Motor neuron (in vitro differentiated cells): ENCODE measurements at regions not wholly inside any gene's neighbourhood (a gene's known extent, or its start where the extent isn't known, plus 50 kb on each side); places are given as distances from the start of the nearest gene placed in this dataset.
A peak's percentile ranks its signal among the peaks of the same experiment; 100 is the strongest.

ENCODE experiments used
- ATAC-seq, 8 experiments: fragments of 200-7000 bp; cut with Tn5 transposase; replicated peaks in 6 of 8; 2 replicates each; pipeline ENCODE4 v1.8.0; 2021; ENCODE audit warnings: mild to moderate bottlenecking in 8 of 8, moderate library complexity in 8 of 8
- H3K27ac ChIP-seq, 2 donors: fragments of 250-450 bp; sonication (Bioruptor Pico); 2 replicates each; pipeline ENCODE4 v1.9.0; 2021; ENCODE audit warnings: antibody characterized with exemption in 2 of 2, mild to moderate bottlenecking in 2 of 2, moderate library complexity in 1 of 2
- H3K4me1 ChIP-seq, 2 donors: fragments of 250-450 bp; sonication (Bioruptor Pico); replicated peaks in 1 of 2; 2 replicates each; pipeline ENCODE4 v1.6.1; 2021; ENCODE audit warnings: antibody characterized with exemption in 2 of 2, mild to moderate bottlenecking in 2 of 2, moderate library complexity in 1 of 2
- H3K4me3 ChIP-seq, 5 donors: fragments of 250-450 bp; sonication (Bioruptor Pico); 2 replicates each; pipeline ENCODE4 v1.9.0; 2021; ENCODE audit warnings: antibody characterized with exemption in 5 of 5, mild to moderate bottlenecking in 5 of 5, moderate library complexity in 4 of 5
- WGBS, 10 experiments: fragments of 450-650 bp; shearing (Covaris generic); methylation state at CpG; one replicate each; pipeline ENCODE4 v1.0.0; 2022; 5-methylcytosine and 5-hydroxymethylcytosine counted together
- in situ Hi-C, 9 experiments: fragments of 400-800 bp; cut with MboI; loops; one replicate each; pipeline ENCODE4 v1.15.0; 2021; ENCODE audit warnings: low sequenced_read_pairs in 9 of 9, low pct_unique_long_range_greater_than_20kb in 2 of 9; ENCODE audit not compliant: unreplicated experiment in 9 of 9

DNA sequence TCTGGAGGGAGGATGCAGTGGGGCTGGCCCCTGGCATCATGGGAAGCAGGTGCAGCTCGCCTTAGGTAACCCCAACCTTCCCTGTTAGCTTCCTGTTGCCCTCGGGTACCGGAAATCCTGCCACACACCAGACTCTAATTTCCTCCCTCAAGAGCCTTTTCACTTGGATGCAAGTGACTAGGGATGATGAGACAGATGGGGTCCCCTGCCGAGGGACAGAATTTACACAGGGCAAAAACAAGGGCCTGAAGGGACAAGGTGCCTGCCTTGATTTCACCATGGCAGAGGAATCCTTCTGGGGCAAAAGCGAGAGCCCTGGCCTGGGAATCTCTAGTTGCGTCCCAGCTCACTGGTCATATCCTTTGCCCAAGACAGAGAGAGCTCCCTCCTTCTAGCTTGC, 263.1 kb downstream of the LOXHD1 start:
- ATAC-seq, result no peak
- WGBS, 10 experiments, result 17 to 100% (median 82%) methylated on average over 1 to 4 of the region's 6 CpGs; no CpG with 5 or more reads in 4 of the 10 experiments
- H3K4me3 ChIP-seq, result no peak overlapping the region
- H3K4me1 ChIP-seq, result peaks cover 4 to 14% of the 10 kb centered on the region in 2 donors
- H3K27ac ChIP-seq, result no peak overlapping the region
- in situ Hi-C loops, result no loop called here

DNA sequence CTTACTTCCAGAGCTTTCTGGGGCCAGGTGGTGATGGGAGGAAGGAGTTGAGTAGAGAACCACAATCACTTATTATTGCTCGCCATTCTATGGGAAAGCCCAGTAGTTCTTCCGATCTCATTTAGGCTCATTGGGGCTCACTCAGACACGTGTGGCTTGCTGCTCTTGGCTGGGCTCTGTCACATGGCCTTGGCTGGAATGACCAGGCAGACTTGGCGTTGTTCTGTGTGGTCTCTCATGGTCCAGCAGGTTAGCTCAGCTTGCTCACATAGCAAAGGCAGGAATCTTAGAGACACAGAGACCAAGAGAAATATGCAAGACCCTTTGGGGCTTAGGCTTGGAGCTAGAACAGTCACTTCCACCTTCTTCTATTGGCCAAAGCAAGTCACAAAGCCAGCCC, 261.2 kb downstream of the LOXHD1 start:
- no peak for ATAC-seq
- WGBS, 10 experiments, result 24 to 80% (median 40%) methylated on average over 1 to 3 of the region's 4 CpGs; no CpG with 5 or more reads in 7 of the 10 experiments
- H3K4me3 ChIP-seq, result no peak overlapping the region
- in situ Hi-C loops, result no loop called here
- H3K4me1 ChIP-seq, result peaks cover 13 to 14% of the 10 kb centered on the region in 2 donors
- H3K27ac ChIP-seq, result no peak overlapping the region

DNA sequence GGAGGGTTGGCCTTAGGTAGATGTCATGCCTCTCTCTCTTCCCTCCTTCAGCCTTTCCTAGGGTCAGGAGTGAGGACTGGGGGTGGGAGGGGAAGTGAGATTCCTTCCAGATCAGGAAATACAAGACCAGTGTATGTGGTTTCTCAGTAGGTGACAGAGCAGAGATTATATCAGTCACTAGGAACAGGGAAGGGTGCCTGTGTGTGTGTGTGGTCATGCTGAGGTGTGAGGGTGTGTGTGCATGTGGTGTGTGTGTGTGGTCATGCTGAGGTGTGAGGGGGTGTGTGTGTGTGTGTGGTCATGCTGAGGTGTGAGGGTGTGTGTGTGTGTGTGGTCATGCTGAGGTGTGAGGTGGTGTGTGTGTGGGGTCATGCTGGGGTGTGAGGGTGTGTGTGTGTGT, 259.8 kb downstream of the LOXHD1 start:
- H3K4me3 ChIP-seq, result no peak overlapping the region
- H3K4me1 ChIP-seq, result peaks cover 13 to 14% of the 10 kb centered on the region in 2 donors
- ATAC-seq, result no peak
- in situ Hi-C loops, result no loop called here
- no peak overlapping the region for H3K27ac ChIP-seq

DNA sequence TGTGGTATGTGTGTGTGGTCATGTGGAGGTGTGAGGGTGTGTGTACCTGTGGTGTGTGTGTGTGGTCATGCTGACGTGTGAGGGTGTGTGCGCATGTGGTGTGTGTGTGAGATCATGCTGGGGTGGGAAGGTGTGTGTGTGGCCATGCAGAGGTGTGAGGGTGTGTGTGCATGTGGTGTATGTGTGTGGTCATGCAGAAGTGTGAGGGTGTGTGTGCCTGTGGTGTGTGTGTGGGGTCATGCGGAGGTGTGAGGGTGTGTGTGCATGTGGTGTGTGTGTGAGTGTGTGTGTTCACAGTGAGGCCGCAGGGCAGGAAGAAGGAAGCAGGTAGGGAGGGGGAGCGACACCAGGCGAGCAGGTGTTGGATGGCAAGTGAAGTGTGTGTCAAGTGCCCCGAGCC, 259.0 kb downstream of the LOXHD1 start:
- H3K27ac ChIP-seq, result no peak overlapping the region
- peaks cover 13 to 21% of the 10 kb centered on the region in 2 donors for H3K4me1 ChIP-seq
- 84 to 100% (median 96%) methylated on average over 1 to 6 of the region's 7 CpGs; no CpG with 5 or more reads in 3 of the 10 experiments for WGBS, 10 experiments
- no peak overlapping the region for H3K4me3 ChIP-seq
- ATAC-seq, result no peak
- in situ Hi-C loops, result no loop called here

DNA sequence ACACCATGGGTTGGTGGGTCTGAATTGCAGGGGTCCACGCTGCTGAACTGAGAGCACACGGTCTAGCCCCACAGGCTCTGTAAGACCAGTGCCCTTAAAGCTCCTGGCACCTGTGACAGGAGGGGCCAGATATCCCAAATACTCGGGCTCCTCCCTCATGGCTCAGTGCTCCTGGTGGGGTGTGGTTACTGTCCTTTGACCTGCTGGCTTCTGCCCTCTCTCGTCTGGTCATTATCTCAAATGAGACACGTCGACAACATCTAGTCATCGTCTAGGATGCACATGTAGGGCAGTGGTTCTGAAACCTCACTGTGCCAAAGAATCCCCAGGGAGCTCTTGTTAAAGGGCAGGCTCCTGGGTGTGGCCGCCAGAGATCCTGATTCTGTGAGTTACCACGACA, 258.4 kb downstream of the LOXHD1 start:
- in situ Hi-C loops, result no loop called here

DNA sequence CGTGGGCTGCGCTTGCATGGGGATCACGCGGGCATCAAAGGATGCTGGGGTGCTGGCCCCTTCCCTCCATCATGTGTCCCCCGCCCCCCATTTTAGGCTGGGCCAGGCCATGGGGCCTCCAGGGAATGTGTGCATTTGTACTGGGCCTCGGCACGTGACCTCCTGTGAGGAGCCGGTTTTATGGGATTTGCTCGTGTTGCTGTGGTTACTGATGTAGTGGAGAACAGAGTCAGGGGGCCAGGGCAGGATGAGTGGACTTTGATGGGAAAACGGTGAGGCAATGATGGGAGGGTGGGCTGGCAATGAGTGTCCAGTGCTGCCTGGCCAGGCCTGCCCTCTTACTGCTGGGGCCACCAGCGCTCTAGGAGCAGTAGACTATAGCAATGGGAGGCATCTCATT, 257.7 kb downstream of the LOXHD1 start:
- WGBS, 10 experiments, result 40 to 85% (median 72%) methylated on average over 1 to 7 of the region's 11 CpGs; no CpG with 5 or more reads in 6 of the 10 experiments
- in situ Hi-C loops, result no loop called here
- Histone ChIP-seq H3K4me1 (peaks cover 13 to 22% of the 10 kb centered on the region in 2 donors), H3K4me3 (no peak overlapping the region), H3K27ac (peak overlapping the region in 1 of 2 donors; percentile 39)
- peak in 5 of 8 experiments; percentile 35 to 85 (median 71) for ATAC-seq

More for the DNA sequence above, 258.4 kb downstream of the LOXHD1 start:
- H3K4me1 ChIP-seq, result peaks cover 13 to 22% of the 10 kb centered on the region in 2 donors
- no peak overlapping the region for H3K27ac ChIP-seq
- WGBS, 10 experiments, result 40 to 100% (median 85%) methylated on average over 1 to 3 of the region's 9 CpGs; no CpG with 5 or more reads in 6 of the 10 experiments
- no peak overlapping the region for H3K4me3 ChIP-seq
- peak in 3 of 8 experiments; percentile 10 to 58 (median 37) for ATAC-seq

DNA sequence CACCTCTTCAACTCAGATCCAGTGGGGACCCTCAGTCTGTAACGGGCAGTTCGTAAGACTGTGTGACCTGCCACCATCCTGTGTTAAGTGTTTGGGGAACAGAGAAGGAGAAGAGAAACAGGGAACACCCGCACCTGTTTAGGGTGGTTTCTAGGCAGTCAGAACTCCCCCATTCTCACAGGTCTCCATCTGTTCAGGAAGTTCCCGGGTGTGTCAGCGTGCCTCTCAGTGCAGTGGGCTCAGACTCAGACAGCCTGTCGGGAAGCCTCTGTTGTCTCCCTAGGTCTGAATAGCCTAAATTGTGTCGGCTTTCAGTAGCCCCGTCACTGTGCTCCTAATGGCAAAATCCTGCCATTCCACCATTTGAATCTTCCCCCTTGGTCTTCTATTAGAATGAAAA, 256.6 kb downstream of the LOXHD1 start:
- 73 to 90% (median 83%) methylated on average over 3 to 4 of the region's 8 CpGs; no CpG with 5 or more reads in 6 of the 10 experiments for WGBS, 10 experiments

DNA sequence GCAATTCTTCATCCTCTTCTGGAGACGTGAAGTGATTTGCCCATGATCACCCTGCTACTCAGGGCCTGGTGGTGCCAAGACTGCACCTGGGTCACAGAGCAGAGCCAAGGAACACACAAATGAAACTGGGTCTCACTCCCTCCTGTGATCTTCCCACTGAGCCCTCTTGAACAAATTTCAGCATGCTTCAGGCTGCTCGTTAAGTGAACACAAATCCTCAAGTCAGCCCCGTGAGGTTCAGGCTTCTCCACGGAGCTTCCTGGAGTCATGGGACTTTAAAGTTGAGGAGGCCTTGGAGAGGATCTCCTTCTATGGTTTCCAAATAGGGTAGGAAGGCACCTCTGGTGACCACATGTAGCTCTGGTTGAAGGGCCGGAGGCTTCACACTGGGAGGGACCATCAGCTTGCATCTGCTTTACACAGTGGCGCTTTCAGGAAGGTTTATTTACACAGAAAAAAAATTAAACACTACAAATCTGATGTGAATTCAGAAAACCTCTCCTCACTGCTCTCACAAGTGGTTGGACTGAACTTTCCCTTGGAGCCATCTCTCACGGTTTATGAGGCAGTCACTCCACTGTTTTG, 255.4 kb downstream of the LOXHD1 start:
- Histone ChIP-seq H3K27ac (no peak overlapping the region), H3K4me3 (no peak overlapping the region), H3K4me1 (peaks cover 13 to 22% of the 10 kb centered on the region in 2 donors)
- 0 to 100% (median 80%) methylated on average over 1 to 5 of the region's 7 CpGs; no CpG with 5 or more reads in 1 of the 10 experiments for WGBS, 10 experiments
- peak in 2 of 8 experiments; percentile 78 to 80 for ATAC-seq
- in situ Hi-C loops, result no loop called here

More for the DNA sequence above, 256.6 kb downstream of the LOXHD1 start:
- Histone ChIP-seq H3K27ac (no peak overlapping the region), H3K4me1 (peaks cover 13 to 22% of the 10 kb centered on the region in 2 donors), H3K4me3 (no peak overlapping the region)
- in situ Hi-C loops, result no loop called here
- ATAC-seq, result no peak

DNA sequence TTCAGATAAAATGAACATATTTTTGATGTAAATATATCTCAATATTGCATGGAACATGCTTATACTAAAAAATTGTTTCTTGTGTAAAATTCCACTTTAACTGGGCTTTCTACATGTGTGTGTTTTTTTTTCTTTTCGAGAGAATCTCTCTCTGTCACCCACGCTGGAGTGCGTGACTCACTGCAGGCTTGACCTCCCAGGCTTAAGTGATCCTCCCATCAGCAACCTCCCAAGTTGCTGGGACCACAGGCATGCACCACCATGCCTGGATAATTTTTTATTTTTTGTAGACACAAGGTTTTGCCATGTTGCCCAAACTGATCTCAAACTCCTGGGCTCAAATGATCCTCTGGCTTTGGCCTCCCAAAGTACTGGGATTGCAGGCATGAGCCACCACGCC, 254.6 kb downstream of the LOXHD1 start:
- in situ Hi-C loops, result no loop called here
- no peak overlapping the region for H3K4me3 ChIP-seq
- H3K27ac ChIP-seq, result no peak overlapping the region
- peaks cover 13 to 22% of the 10 kb centered on the region in 2 donors for H3K4me1 ChIP-seq
- 6 to 100% (median 88%) methylated on average over 3 to 4 of the region's 4 CpGs; no CpG with 5 or more reads in 4 of the 10 experiments for WGBS, 10 experiments
- ATAC-seq, result peak in 2 of 8 experiments; percentile 28 to 51

DNA sequence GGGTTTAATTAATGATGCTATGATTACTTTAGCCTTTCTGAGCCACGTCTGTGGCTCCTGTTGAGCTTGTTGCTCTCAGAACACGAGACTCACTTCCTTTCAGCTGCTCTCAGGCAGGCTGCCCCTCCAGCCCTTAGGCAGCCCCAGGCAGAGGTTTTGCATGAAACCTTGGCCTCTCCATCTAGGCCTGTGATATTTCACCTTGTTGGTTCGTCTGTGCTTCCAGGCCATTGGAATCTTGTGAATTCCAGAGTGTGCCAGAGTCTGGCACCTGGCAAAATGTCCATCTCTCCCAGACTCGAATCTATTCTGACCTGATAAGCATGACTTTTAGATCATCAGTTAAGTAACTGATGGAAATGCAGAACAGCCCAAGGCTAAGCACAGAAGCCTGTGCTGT, 254.1 kb downstream of the LOXHD1 start:
- Histone ChIP-seq H3K27ac (no peak overlapping the region), H3K4me3 (no peak overlapping the region), H3K4me1 (peaks cover 13 to 22% of the 10 kb centered on the region in 2 donors)
- ATAC-seq, result peak in 2 of 8 experiments; percentile 3 to 35
- in situ Hi-C loops, result no loop called here
- WGBS, 10 experiments, result 7 to 100% (median 66%) methylated on average over 1 to 4 of the region's 4 CpGs; no CpG with 5 or more reads in 5 of the 10 experiments

DNA sequence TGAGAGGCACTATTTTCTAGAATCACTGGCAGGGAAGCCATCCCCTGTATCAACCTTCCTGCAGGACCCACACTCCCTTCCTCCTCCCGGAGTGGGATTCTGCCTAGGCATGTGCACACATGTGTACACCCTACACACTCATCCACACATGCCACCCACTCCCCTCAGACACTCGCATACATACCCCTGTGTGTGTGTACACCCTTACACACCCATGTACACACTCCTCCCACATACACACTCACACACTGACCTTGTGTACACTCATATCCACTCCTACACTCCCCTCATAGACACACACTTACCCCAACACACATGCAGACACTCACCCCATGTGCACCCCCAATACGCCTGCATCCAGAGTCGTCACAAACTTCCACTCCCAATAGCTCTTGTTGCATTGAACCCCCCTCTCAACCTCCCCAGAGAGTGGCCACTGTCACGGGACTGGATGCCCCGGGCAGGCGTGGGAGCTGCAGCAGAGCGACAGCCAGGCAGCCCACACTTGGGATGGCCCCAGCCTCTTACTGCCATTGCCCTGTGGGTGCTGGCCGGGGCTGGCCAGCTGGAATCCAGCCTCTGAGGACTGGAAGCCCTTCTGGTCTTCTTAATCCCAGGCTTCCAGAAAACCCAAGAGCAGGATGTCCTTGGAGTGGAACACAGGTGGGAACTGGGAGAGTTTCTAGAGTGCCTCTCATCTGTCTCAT, 251.0 kb downstream of the LOXHD1 start:
- in situ Hi-C loops, result no loop called here

DNA sequence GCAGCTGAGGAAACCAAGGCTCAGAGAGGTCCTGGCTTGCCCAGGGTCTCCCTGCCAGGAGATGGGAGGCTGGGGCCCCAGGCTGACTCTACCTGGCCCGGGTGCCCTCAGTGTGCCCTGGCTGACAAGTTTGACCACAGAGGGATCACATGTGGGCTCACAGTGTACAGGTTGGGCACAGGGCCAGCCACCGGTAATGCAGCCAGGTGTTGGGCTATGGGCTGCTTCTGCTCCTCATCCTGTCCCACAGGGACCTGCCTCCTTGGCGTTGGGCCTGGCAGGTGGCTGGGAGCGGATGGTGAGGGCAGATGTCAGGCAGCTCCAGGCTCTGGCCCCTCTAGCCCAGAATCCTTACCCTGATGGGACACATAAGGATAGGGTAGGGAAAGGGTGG, 250.5 kb downstream of the LOXHD1 start:
- in situ Hi-C loops, result no loop called here
- H3K4me3 ChIP-seq, result no peak overlapping the region
- 0 to 86% (median 60%) methylated on average over 1 to 2 of the region's 4 CpGs; no CpG with 5 or more reads in 7 of the 10 experiments for WGBS, 10 experiments
- no peak for ATAC-seq
- peaks cover 12 to 25% of the 10 kb centered on the region in 2 donors for H3K4me1 ChIP-seq
- no peak overlapping the region for H3K27ac ChIP-seq

More for the DNA sequence above, 251.0 kb downstream of the LOXHD1 start:
- WGBS, 10 experiments, result 22 to 100% (median 90%) methylated on average over 3 to 8 of the region's 9 CpGs; no CpG with 5 or more reads in 4 of the 10 experiments
- Histone ChIP-seq H3K4me1 (peaks cover 9 to 20% of the 10 kb centered on the region in 2 donors), H3K27ac (no peak overlapping the region), H3K4me3 (no peak overlapping the region)
- ATAC-seq, result no peak

DNA sequence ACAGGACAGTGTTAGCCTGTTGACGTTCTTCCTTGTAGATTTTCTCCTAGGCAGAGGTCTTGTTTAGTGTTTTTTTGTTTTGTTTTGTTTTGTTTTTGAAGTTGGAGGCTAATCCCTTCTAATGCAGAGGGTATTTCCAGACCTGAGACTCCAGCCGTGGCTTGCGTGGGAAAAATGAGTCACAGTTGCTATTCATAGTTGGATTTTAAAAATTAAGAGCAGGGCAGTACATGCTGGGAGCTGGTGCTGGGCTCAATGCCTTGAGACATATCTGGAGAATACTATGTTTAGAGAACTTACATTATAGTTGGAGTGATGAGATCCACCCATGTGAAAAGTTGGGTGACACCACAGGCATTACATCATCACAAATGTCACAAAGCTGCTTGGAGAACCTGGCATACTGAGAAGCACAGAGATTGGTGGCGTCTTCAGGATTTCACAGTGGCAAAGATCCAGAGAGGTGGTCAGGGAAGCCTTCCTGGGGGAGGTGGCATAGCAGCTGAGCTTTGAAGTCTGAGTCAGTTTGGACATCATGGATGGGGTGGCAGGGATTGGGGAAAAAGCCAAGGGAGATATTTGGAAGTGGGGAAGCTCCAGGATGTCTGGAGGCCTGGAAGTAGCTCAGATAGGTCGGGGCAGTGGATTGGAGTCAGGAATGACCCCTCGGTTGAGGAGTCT, 249.4 kb downstream of the LOXHD1 start:
- WGBS, 10 experiments, result 4 to 100% (median 86%) methylated on average over 1 to 5 of the region's 6 CpGs
- Histone ChIP-seq H3K4me3 (no peak overlapping the region), H3K4me1 (peaks cover 18 to 33% of the 10 kb centered on the region in 2 donors), H3K27ac (no peak overlapping the region)
- ATAC-seq, result peak in 2 of 8 experiments; percentile 54
- in situ Hi-C loops, result no loop called here
